Fibroblast of skin of abdomen (primary cell): ENCODE measurements at regions not wholly inside any gene's neighbourhood (a gene's known extent, or its start where the extent isn't known, plus 50 kb on each side); places are given as distances from the start of the nearest gene placed in this dataset.
A peak's percentile ranks its signal among the peaks of the same experiment; 100 is the strongest.
"Not testable (repeated sequence)": the region's sequence is repeated elsewhere in the genome, so short reads cannot be mapped to it uniquely, and the experiment has no call there.

ENCODE experiments used
- DNase-seq: peaks from one replicate; pipeline ENCODE4 v3.0.0-alpha.2; 2013

DNA sequence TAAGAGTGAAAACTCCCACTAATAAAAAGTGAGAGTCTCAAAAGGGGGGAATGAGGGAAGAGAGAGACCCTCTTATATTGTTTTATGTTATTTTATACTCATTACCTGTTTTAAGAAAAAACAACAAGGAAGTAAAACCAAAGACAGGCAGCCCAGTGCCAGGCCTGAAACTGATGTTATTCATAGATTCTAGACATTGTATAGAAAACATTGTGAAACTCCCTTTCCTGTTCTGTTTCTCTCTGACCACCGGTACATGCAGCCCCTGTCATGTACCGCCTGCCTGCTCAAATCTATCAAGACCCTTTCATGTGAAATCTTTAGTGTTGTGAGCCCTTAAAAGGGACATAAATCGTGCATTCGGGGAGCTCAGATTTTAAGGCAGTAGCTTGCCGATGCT, 216.4 kb upstream of the CNTN3 start:
- not testable (repeated sequence) for DNase-seq

GRCh38 chr3:74825404-74825803, 210.9 kb upstream of the CNTN3 start:
- not testable (repeated sequence) for DNase-seq

GRCh38 chr3:74824366-74824765, 209.9 kb upstream of the CNTN3 start:
- no peak for DNase-seq

- DNase-seq = no peak
Measured at GRCh38 chr3:74814181-74814580, 199.7 kb upstream of the CNTN3 start.

GRCh38 chr3:74812756-74813155, 198.3 kb upstream of the CNTN3 start:
- no peak for DNase-seq

DNA sequence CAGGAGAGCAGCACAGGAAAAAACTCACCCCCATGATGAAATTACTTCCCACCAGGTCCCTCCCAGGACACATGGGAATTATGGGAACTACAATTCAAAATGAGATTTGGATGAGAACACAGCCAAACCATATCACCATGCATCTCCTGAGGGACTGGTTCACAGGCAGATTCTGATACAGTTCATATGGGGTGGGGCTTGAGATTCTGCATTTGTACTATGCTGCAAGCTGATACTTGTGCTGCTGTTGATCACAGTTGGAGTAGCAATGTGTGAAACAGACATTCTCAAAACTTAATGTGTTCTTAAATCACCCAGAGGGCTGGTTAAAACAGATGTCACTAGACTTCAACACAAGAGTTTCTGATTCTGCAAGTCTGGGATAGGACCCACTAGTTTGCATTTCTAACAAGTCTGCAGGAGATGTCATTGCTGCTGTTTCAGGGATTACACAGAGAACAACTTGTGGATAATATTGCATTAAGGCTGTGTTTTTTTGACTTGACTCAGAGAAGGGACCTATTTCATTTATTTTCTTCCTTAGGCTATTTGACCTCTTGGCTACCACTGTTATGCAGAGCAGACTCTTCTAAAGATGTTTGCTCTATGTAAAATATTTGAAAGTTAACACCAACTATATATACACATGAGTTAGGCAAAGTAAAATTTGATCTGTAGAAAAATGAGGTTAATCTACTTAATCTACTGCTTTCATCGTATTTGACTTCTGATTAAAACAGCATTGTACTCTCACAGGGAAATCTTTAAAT, 194.2 kb upstream of the CNTN3 start:
- DNase-seq = no peak

DNA sequence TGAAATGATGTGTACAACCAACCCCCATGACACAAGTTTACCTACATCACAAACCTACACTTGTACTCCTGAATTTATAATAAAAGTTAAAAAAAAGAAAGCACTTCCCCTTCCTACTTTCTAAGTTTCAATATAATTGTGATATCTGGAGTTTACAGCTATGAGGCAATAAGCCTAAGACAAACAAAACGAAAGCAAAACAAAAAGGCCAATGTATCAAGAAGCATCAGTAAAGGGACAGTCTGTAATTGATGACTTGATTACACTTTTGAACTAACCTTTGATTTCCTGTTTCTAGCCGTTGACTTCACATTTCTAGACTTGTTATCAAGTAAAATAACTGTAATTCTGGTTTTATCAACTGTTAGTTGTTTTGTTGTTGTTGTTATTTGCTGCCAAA, 187.5 kb upstream of the CNTN3 start:
- no peak for DNase-seq

- DNase-seq = peak; percentile 71
Measured at GRCh38 chr3:74789111-74789510, 174.7 kb upstream of the CNTN3 start.

GRCh38 chr3:74787011-74787410, 172.6 kb upstream of the CNTN3 start:
- peak; percentile 2 for DNase-seq

DNA sequence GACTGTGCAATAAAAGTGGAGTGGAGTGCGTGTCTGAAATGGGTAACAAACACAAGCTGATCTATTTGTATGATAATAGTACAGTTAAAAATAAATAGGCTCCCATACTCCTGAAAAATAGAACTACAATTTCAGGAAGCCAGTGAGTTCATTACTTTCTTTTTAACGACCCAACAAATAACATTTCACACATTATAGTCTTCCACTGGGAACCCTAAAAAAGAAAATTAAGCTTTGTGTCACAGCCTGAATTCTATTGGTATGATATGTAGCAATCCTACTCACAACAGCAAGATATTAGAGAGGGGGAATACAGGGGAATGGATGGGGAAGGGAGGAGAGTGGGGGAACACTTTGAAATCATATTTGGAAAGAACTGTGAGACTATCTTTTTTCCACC, 156.9 kb upstream of the CNTN3 start:
- DNase-seq = no peak

DNA sequence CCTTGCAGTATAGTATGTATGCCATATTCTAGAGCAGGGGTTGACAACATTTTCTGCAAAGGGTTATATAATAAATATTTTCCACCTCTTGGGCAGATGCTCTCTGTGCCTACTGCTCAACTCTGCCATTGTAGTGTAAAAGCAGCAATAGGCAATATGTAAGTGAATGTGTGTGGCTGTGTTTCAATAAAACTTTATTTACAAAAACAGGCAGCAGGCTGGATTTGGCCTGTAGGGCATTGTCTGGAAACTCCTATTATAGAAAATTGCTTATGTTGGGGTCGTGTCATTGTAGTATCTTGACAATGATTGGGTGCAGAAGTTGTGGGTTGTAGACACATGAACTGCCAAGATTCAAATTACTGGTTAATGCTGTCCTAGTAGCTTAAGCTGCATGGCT, 153.6 kb upstream of the CNTN3 start:
- DNase-seq = no peak

DNA sequence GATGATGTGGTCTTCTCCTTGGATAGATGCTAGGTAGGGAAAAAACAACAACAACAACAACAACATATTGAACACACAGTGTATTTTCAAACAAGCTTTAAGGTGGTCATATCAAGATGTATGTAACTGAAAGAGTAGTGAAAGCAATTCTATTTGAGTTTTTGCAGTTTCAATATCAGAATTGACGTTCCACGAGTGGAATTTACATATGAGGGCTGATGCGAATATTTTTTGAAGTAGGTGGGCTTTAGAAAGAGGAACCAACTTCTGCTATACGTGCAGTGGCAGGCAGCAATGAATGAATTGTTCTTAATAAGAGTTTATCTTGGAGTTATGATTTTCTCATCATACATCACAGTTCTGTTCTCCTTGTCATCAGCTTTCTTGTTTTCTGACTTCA, 151.9 kb upstream of the CNTN3 start:
- no peak for DNase-seq

DNA sequence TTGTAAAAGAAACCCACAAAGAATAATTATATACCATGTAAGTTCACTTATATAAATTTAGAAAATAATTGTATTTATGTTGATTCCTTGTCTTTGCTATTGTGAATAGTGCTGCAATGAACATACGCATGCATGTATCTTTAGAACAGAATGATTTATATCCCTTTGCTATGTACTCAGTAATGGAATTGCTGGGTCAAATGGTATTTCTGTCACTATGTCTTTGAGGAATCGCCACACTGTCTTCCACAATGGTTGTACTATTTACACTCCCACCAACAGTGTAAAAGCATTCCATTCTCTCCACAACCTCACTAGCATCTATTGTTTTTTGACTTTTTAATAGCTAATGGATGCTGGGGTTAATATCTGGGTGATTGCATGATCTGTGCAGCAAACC, 149.4 kb upstream of the CNTN3 start:
- DNase-seq = no peak

- no peak for DNase-seq
Measured at GRCh38 chr3:74756674-74757073, 142.2 kb upstream of the CNTN3 start.

DNA sequence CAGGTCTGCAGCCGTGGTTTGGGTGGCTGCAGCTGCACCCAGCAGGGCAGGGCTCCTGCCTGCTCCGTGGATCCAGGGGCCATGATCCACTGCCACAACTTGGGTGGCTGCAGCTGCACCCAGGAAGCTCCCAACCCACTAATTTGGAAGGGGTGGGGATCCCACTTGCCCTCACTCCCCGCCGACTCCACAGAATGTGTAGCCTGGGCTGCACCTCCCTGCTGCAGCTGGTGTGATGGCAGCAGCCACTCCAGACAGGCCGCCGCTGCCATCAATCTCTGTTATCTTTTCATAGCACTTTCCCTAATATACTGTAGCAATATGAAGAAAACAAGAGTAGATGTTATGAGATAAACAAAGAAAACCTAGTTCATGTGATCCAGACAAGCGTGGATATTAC, 137.8 kb upstream of the CNTN3 start:
- DNase-seq = no peak

GRCh38 chr3:74751775-74752174, 137.3 kb upstream of the CNTN3 start:
- DNase-seq = no peak

GRCh38 chr3:74750901-74751300, 136.4 kb upstream of the CNTN3 start:
- no peak for DNase-seq

DNA sequence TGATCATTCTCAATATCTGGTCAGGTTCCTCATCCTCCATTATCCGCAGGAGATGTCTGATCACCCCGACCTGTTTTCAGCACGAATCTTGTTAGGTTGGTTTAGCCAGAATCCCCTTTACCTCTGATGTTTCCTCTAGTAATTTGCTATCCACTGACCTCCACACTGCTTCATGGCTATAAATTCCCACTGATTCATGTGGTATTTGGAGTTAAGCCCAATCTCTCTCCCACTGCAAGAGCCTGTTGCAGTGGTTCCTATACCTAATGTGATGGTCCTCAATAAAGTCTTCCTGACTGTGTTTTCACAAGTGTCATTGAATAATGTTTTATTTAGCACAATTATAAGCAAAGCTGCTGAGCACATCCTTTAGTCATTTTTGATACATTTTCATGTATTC, 124.8 kb upstream of the CNTN3 start:
- DNase-seq = peak; percentile 20

GRCh38 chr3:74722211-74722610, 107.8 kb upstream of the CNTN3 start:
- DNase-seq = no peak

GRCh38 chr3:74713977-74714376, 99.5 kb upstream of the CNTN3 start:
- DNase-seq = no peak

DNA sequence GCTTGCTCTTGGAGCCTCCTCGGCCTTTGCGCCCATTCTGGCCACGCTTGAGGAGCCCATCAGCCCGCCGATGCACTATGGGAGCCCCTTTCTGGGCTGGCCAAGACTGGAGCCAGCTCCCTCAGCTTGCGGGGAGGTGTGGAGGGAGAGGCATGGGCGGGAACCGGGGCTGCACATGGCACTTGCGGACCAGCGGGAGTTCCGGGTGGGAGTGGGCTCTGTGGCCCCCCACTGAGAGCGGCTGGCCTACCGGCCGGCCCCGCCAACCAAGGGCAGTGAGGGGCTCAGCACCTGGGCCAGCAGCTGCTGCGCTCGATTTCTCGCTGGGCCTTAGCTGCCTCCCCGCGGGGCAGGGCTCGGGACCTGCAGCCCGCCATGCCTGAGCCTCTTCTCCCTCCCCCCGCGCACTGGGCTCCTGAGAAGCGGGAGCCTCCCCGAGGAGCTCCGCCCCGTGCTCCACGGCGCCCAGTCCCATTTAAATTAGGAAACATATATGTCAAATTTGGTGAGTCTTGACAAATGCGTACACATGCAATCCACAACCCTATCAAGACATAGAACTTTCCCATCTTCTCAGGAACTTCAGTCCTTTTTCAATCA, 97.6 kb upstream of the CNTN3 start:
- no peak for DNase-seq

DNA sequence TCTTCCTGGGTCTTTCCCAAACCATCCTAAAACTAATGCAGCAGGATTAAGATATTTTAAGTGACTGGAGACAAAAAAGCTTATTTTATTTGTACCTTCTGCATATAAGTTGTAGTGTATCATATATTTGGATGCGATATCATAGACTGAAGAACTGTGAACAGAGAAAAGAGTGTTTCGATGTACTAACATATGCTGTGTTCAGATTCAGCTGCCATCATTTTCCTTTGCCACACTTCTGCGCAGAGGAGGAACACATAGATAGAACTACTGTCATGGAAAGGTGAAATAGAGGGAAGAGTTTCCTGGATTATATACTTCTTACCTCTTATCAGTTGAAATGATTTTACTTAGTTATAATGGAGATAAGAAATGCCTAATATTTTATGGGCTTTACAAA, 95.5 kb upstream of the CNTN3 start:
- no peak for DNase-seq

- peak; percentile 3 for DNase-seq
Measured at GRCh38 chr3:74693696-74694393, 79.4 kb upstream of the CNTN3 start.

DNA sequence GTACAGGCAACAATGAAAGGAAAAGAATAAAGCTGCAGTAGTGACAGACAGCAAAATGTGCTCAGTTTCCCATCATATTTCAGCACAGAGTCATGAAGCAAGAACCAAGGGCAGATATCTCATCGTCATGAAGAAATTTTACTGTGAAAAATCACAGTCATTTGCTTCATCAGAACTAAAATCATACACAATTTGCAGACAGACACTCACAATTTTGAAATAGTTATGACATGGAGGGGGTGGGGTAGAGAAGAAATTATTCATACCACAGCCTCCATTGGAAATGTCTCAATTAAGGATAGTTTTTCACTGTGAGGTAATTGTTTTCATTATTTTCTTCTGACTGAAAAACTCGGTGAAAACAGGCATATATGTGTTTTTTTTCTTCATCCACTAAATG, 78.8 kb upstream of the CNTN3 start:
- peak; percentile 3 for DNase-seq
